Renal cortex interstitium (tissue), 11 donors: ENCODE measurements at regions not wholly inside any gene's neighbourhood (a gene's known extent, or its start where the extent isn't known, plus 50 kb on each side); places are given as distances from the start of the nearest gene placed in this dataset.

Source experiments
- DNase-seq, 11 donors: peaks; one replicate each; pipeline ENCODE4 v3.0.0-alpha.2; 2013; ENCODE audit warnings: low read depth in 9 of 11, low spot score in 4 of 11; ENCODE audit errors: extremely low read depth in 1 of 11

GRCh38 chr21:27823652-27824201 lies 856.8 kb upstream of the ADAMTS5 start:
- DNase-seq, result no peak

GRCh38 chr21:27820342-27820741 lies 853.5 kb upstream of the ADAMTS5 start:
- no peak for DNase-seq

GRCh38 chr21:27819299-27819698 lies 852.4 kb upstream of the ADAMTS5 start:
- DNase-seq, result no peak

GRCh38 chr21:27818847-27819246 lies 852.0 kb upstream of the ADAMTS5 start:
- no peak for DNase-seq

GRCh38 chr21:27817902-27818623 lies 851.2 kb upstream of the ADAMTS5 start:
- DNase-seq, result no peak

- DNase-seq, result no peak
Measured at GRCh38 chr21:27817074-27817473, 850.2 kb upstream of the ADAMTS5 start.

GRCh38 chr21:27816301-27816700 lies 849.4 kb upstream of the ADAMTS5 start:
- DNase-seq, result no peak

GRCh38 chr21:27814226-27814625 lies 847.3 kb upstream of the ADAMTS5 start:
- no peak for DNase-seq

- no peak for DNase-seq
Measured at GRCh38 chr21:27813750-27814149, 846.9 kb upstream of the ADAMTS5 start.

GRCh38 chr21:27813344-27813743 lies 846.5 kb upstream of the ADAMTS5 start:
- DNase-seq, result no peak

GRCh38 chr21:27812279-27812678 lies 845.4 kb upstream of the ADAMTS5 start:
- DNase-seq, result no peak

GRCh38 chr21:27808923-27809322 lies 842.0 kb upstream of the ADAMTS5 start:
- no peak for DNase-seq

- no peak for DNase-seq
Measured at GRCh38 chr21:27807596-27807995, 840.7 kb upstream of the ADAMTS5 start.

- no peak for DNase-seq
Measured at GRCh38 chr21:27806281-27806680, 839.4 kb upstream of the ADAMTS5 start.

- DNase-seq, result no peak
Measured at GRCh38 chr21:27805696-27806095, 838.8 kb upstream of the ADAMTS5 start.

- DNase-seq, result no peak
Measured at GRCh38 chr21:27804515-27804914, 837.6 kb upstream of the ADAMTS5 start.

- DNase-seq, result no peak
Measured at GRCh38 chr21:27803571-27803970, 836.7 kb upstream of the ADAMTS5 start.

GRCh38 chr21:27802816-27803475 lies 836.1 kb upstream of the ADAMTS5 start:
- DNase-seq, result no peak

- DNase-seq, result no peak
Measured at GRCh38 chr21:27799861-27800260, 833.0 kb upstream of the ADAMTS5 start.

GRCh38 chr21:27796106-27796505 lies 829.2 kb upstream of the ADAMTS5 start:
- DNase-seq, result no peak

- no peak for DNase-seq
Measured at GRCh38 chr21:27795418-27795817, 828.5 kb upstream of the ADAMTS5 start.
